SK-N-SH (cell line): ENCODE measurements at regions not wholly inside any gene's neighbourhood (a gene's known extent, or its start where the extent isn't known, plus 50 kb on each side); places are given as distances from the start of the nearest gene placed in this dataset.

Experiments
- CTCF ChIA-PET: fragments of 300-600, 350-600 bp; formaldehyde crosslinking; extraction: SDS; loops from one replicate; lab custom pipeline; 2021; lab: Yijun Ruan, JAX
- POLR2A ChIA-PET: fragments of 350-600 bp; sonication (Branson Sonifier 250); formaldehyde crosslinking; extraction: SDS; loops from one replicate; lab custom pipeline; 2020; ENCODE audit warnings: antibody characterized with exemption, inconsistent platforms; lab: Yijun Ruan, JAX
- DNase-seq: peaks from one replicate; pipeline ENCODE4 v3.0.0; 2012
- H2AFZ ChIP-seq: fragments of 200-600 bp; sonication (generic); 2 replicates; pipeline ENCODE4 v1.8.1; 2016; ENCODE audit warnings: antibody characterized with exemption, mild to moderate bottlenecking, low read depth
- H3F3A ChIP-seq: fragments of 200-600 bp; sonication (generic); replicated peaks from 2 replicates; pipeline ENCODE3; 2016; ENCODE audit warnings: antibody characterized with exemption, mild to moderate bottlenecking; ENCODE audit not compliant: insufficient read depth
- H3K27ac ChIP-seq, 2 experiments: fragments of 200-500 bp in 1 of 2; fragments of 200-600 bp in 1 of 2; sonication (Bioruptor generic) in 1 of 2; sonication (generic), shearing (Covaris generic) in 1 of 2; 2 replicates each; pipeline versions ENCODE4 v1.5.1 to v1.6.1; 2014 to 2016; ENCODE audit warnings: low read depth in 2 of 2, inconsistent platforms in 1 of 2, low read length in 1 of 2, mild to moderate bottlenecking in 1 of 2, mixed read lengths in 1 of 2
- H3K27me3 ChIP-seq: fragments of 200-600 bp; sonication (generic), shearing (Covaris generic); 2 replicates; pipeline ENCODE4 v1.6.1; 2016; ENCODE audit warnings: mixed run types; ENCODE audit not compliant: insufficient read depth
- H3K36me3 ChIP-seq, 2 experiments: fragments of 200-500 bp in 1 of 2; fragments of 200-600 bp in 1 of 2; sonication (Bioruptor generic) in 1 of 2; sonication (generic) in 1 of 2; replicated peaks in 1 of 2; 2 replicates each; pipeline versions ENCODE3 to v1.5.1; 2014 to 2016; ENCODE audit warnings: low read length in 1 of 2, mild to moderate bottlenecking in 1 of 2; ENCODE audit not compliant: insufficient read depth in 2 of 2, control insufficient read depth in 1 of 2
- H3K4me1 ChIP-seq, 2 experiments: fragments of 200-500 bp in 1 of 2; fragments of 200-600 bp in 1 of 2; sonication (Bioruptor generic) in 1 of 2; sonication (generic), shearing (Covaris generic) in 1 of 2; 2 replicates each; pipeline versions ENCODE4 v1.5.1 to v1.6.1; 2014 to 2016; ENCODE audit warnings: low read depth in 1 of 2, low read length in 1 of 2, mixed run types in 1 of 2; ENCODE audit not compliant: insufficient read depth in 2 of 2, control insufficient read depth in 1 of 2
- H3K4me2 ChIP-seq: fragments of 200-600 bp; sonication (generic), shearing (Covaris generic); 2 replicates; pipeline ENCODE4 v1.6.1; 2017; ENCODE audit warnings: mixed run types
- H3K4me3 ChIP-seq, 2 experiments: fragments of 200-500 bp in 1 of 2; fragments of 200-600 bp in 1 of 2; sonication (Bioruptor generic) in 1 of 2; sonication (generic), shearing (Covaris generic) in 1 of 2; 2 replicates each; pipeline versions ENCODE4 v1.5.1 to v1.8.1; 2014 to 2016; ENCODE audit warnings: low read depth in 2 of 2, inconsistent platforms in 1 of 2, low read length in 1 of 2, mild to moderate bottlenecking in 1 of 2, mixed read lengths in 1 of 2, moderate library complexity in 1 of 2
- H3K79me2 ChIP-seq: fragments of 200-600 bp; sonication (generic); 2 replicates; pipeline ENCODE4 v1.8.1; 2017; ENCODE audit warnings: mild to moderate bottlenecking; ENCODE audit not compliant: insufficient read depth
- H3K9ac ChIP-seq: fragments of 200-600 bp; sonication (generic); 2 replicates; pipeline ENCODE4 v1.6.1; 2017; ENCODE audit warnings: mixed run types
- H3K9me2 ChIP-seq: fragments of 200-600 bp; sonication (generic); 2 replicates; pipeline ENCODE4 v1.6.1; 2017; ENCODE audit warnings: mixed run types
- H3K9me3 ChIP-seq: fragments of 200-600 bp; sonication (generic); 2 replicates; pipeline ENCODE4 v1.6.1; 2017; ENCODE audit warnings: mixed run types, mild to moderate bottlenecking, moderate library complexity
- H4K20me1 ChIP-seq: fragments of 200-600 bp; sonication (generic); 2 replicates; pipeline ENCODE4 v1.6.1; 2017; ENCODE audit warnings: mild to moderate bottlenecking, mixed run types; ENCODE audit not compliant: insufficient read depth
- EP300 ChIP-seq, 2 experiments: IDR thresholded peaks; 2 replicates each; pipeline versions ENCODE4 v1.4.0 to v1.6.1; 2012; ENCODE audit warnings: borderline replicate concordance in 1 of 2, low read depth in 1 of 2, low read length in 1 of 2
- FOSL2 ChIP-seq: IDR thresholded peaks from 2 replicates; pipeline ENCODE4 v1.4.0; 2012; ENCODE audit warnings: low read depth, mild to moderate bottlenecking, moderate library complexity, borderline replicate concordance
- FOXJ3 ChIP-seq: sonication (generic); formaldehyde crosslinking; IDR thresholded peaks from 2 replicates; pipeline ENCODE4 v1.5.1; 2020; ENCODE audit warnings: mild to moderate bottlenecking, missing genetic modification reagents
- GATA2 ChIP-seq: sonication (generic); formaldehyde crosslinking; IDR thresholded peaks from 2 replicates; pipeline ENCODE4 v1.5.0; 2020; ENCODE audit warnings: mild to moderate bottlenecking, missing genetic modification reagents
- MAX ChIP-seq: IDR thresholded peaks from 2 replicates; pipeline ENCODE4 v1.4.0; 2012; ENCODE audit warnings: low read depth
- MEF2A ChIP-seq: IDR thresholded peaks from 2 replicates; pipeline ENCODE4 v1.4.0; 2012; ENCODE audit warnings: low read depth, borderline replicate concordance
- PBX3 ChIP-seq: IDR thresholded peaks from 2 replicates; pipeline ENCODE4; 2012
- RAD21 ChIP-seq: IDR thresholded peaks from 2 replicates; pipeline ENCODE4 v1.6.1; 2012; ENCODE audit warnings: mild to moderate bottlenecking, low read length
- RXRA ChIP-seq: IDR thresholded peaks from 2 replicates; pipeline ENCODE4 v1.4.0; 2012; ENCODE audit warnings: low read depth, mild to moderate bottlenecking, borderline replicate concordance
- TCF12 ChIP-seq: IDR thresholded peaks from 2 replicates; pipeline ENCODE4 v1.4.0; 2012
- TEAD4 ChIP-seq: IDR thresholded peaks from 2 replicates; pipeline ENCODE4 v1.4.0; 2012; ENCODE audit warnings: mild to moderate bottlenecking, borderline replicate concordance; ENCODE audit not compliant: insufficient read depth
- USF2 ChIP-seq: fragments of 150-350 bp; IDR thresholded peaks from 2 replicates; pipeline ENCODE4 v1.6.1; 2017; ENCODE audit warnings: antibody characterized with exemption, low read length, low read depth, borderline replicate concordance
- WGBS: methylation state at CpG from one replicate; pipeline ENCODE4 v1.1.6; 2017; ENCODE audit warnings: low lambda C conversion rate; 5-methylcytosine and 5-hydroxymethylcytosine counted together

- Histone ChIP-seq H3K27ac (no peak overlapping the region; a peak in 1 of 4 replicates), H3K9me2 (no peaks in the 10 kb centered on the region), H4K20me1 (no peaks in the 10 kb centered on the region), H3K4me2 (no peak overlapping the region), H3K36me3 (no peaks in the 10 kb centered on the region), H3K4me1 (peaks cover 0 to 6% of the 10 kb centered on the region in 2 experiments; a peak in 1 of 4 replicates), H3K27me3 (no peaks in the 10 kb centered on the region), H3K79me2 (no peaks in the 10 kb centered on the region), H3F3A (no peaks in the 10 kb centered on the region), H3K4me3 (no peak overlapping the region), H3K9me3 (no peaks in the 10 kb centered on the region), H2AFZ (no peak overlapping the region), H3K9ac (no peak overlapping the region)
- peak; percentile 24 for DNase-seq
- CTCF ChIA-PET, result interaction anchor here (1.1 kb wide), 1 partner anchor 8 kb away, joined by 3 read pairs; no protein-coding TSS in a partner anchor
- TF ChIP-seq EP300 (IDR thresholded peaks at IDR 0.05; ENCODE audit: borderline replicate concordance in 1 of 2, low read depth in 1 of 2, low read length in 1 of 2), result peak in 1 of 2 experiments; percentile 85; a peak in 2 of 4 replicates
- no peak for TF ChIP-seq MAX
- peak; percentile 47; the same call in 1 of the 2 replicates for TF ChIP-seq FOXJ3 (CRISPR knock-in tag)
- peak; percentile 91 for TF ChIP-seq GATA2
- POLR2A ChIA-PET, result interaction anchor here (0.6 kb wide), 1 partner anchor 15 kb away, joined by 5 read pairs; no protein-coding TSS in a partner anchor
- 24% methylated on average over 6 of the region's 6 CpGs for WGBS
Observed at GRCh38 chr16:75943705-75944514, 217.6 kb upstream of the CPHXL start.

- H3K27me3 ChIP-seq, result no peaks in the 10 kb centered on the region
- H2AFZ ChIP-seq, result no peak overlapping the region
- WGBS, result 40% methylated on average over 8 of the region's 8 CpGs
- no peak overlapping the region for H3K4me3 ChIP-seq
- CTCF ChIA-PET, result no interaction called here
- no peaks in the 10 kb centered on the region for H3K9me2 ChIP-seq
- H3K9me3 ChIP-seq, result no peaks in the 10 kb centered on the region
- no peaks in the 10 kb centered on the region for H3K36me3 ChIP-seq
- no peaks in the 10 kb centered on the region for H4K20me1 ChIP-seq
- peaks cover 0 to 6% of the 10 kb centered on the region in 2 experiments; a peak in 1 of 4 replicates for H3K4me1 ChIP-seq
- H3K9ac ChIP-seq, result no peak overlapping the region
- POLR2A ChIA-PET, result no interaction called here
- TF ChIP-seq PBX3 (no peak), FOSL2 (no peak)
- no peak for DNase-seq
- H3K4me2 ChIP-seq, result no peak overlapping the region
- no peaks in the 10 kb centered on the region for H3K79me2 ChIP-seq
- H3K27ac ChIP-seq, result no peak overlapping the region
- H3F3A ChIP-seq, result no peaks in the 10 kb centered on the region
Observed at GRCh38 chr16:75945916-75946457, 219.7 kb upstream of the CPHXL start.

- TF ChIP-seq RXRA (no peak), FOSL2 (no peak), MEF2A (no peak), RAD21 (no peak), TEAD4 (no peak), TCF12 (no peak), USF2 (no peak), MAX (no peak)
- POLR2A ChIA-PET, result no interaction called here
Observed at GRCh38 chr16:75947626-75948239, 221.4 kb upstream of the CPHXL start.

More at GRCh38 chr16:75947626-75948239, 221.4 kb upstream of the CPHXL start:
- no peak overlapping the region for H3K9ac ChIP-seq
- no peaks in the 10 kb centered on the region for H3K79me2 ChIP-seq
- H4K20me1 ChIP-seq, result no peaks in the 10 kb centered on the region
- no peak overlapping the region for H3K4me2 ChIP-seq
- CTCF ChIA-PET, result no interaction called here
- DNase-seq, result no peak
- H3K36me3 ChIP-seq, result no peaks in the 10 kb centered on the region
- H3K27ac ChIP-seq, result no peak overlapping the region
- H3F3A ChIP-seq, result no peaks in the 10 kb centered on the region
- no peak overlapping the region for H2AFZ ChIP-seq
- peaks cover 0 to 6% of the 10 kb centered on the region in 2 experiments; a peak in 1 of 4 replicates for H3K4me1 ChIP-seq
- WGBS, result 4% methylated on average over 2 of the region's 2 CpGs
- no peaks in the 10 kb centered on the region for H3K9me3 ChIP-seq
- no peak overlapping the region for H3K4me3 ChIP-seq
- no peaks in the 10 kb centered on the region for H3K9me2 ChIP-seq
- no peaks in the 10 kb centered on the region for H3K27me3 ChIP-seq
